K562 (cell line): ENCODE measurements at regions not wholly inside any gene's neighbourhood (a gene's known extent, or its start where the extent isn't known, plus 50 kb on each side); places are given as distances from the start of the nearest gene placed in this dataset.
A peak's percentile ranks its signal among the peaks of the same experiment; 100 is the strongest.

ENCODE experiments used
- ATAC-seq: fragments of 200-7000 bp; cut with Tn5 transposase; 3 replicates; pipeline ENCODE4 v1.9.1; 2020; ENCODE audit warnings: moderate library complexity
- BruUV-seq: library from RNA; stranded (reverse); fragments of 400-500 nt; replicated peaks from 2 replicates; lab custom pipeline; 2021; lab: Mats Ljungman, UMichigan
- CTCF ChIA-PET: fragments of 300-600 bp; formaldehyde crosslinking; extraction: SDS; loops from one replicate; lab custom pipeline; 2021; ENCODE audit warnings: low intra/inter-chr PET ratio; lab: Yijun Ruan, JAX
- POLR2A ChIA-PET: fragments of 300-600, 350-650 bp; sonication (Branson Sonifier 250); formaldehyde crosslinking; extraction: SDS; loops from one replicate; lab custom pipeline; 2021; ENCODE audit warnings: antibody characterized with exemption, inconsistent platforms; lab: Yijun Ruan, JAX
- DNase-seq, 4 experiments: peaks; one replicate each; pipeline versions ENCODE4 v3.0.0 to v3.0.0-alpha.2; 2011 to 2018; ENCODE audit warnings: low spot score in 3 of 4, mixed read lengths in 3 of 4; ENCODE audit errors: extremely low read depth in 1 of 4
- FAIRE-seq: peaks from 2 replicates; lab custom pipeline; 2011; peaks lifted over from hg19 to GRCh38; lab: Jason Lieb, UNC
- H2AFZ ChIP-seq: 2 replicates; pipeline ENCODE4 v1.6.0; 2011; ENCODE audit warnings: low read depth, low read length, control low read depth, inconsistent platforms
- H3K27ac ChIP-seq: fragments of 200-600 bp; 3 replicates; pipeline ENCODE4 v1.8.0; 2011; ENCODE audit warnings: low read depth, mild to moderate bottlenecking, control low read depth, inconsistent platforms, low read length, moderate library complexity, mixed read lengths; ENCODE audit errors: extremely low read depth
- H3K27me3 ChIP-seq, 2 experiments: fragments of 300-600 bp in 1 of 2; 2 replicates in 1 of 2; 3 replicates in 1 of 2; pipeline versions ENCODE4 v1.6.0 to v1.8.0; 2011; ENCODE audit warnings: inconsistent platforms in 2 of 2, low read length in 2 of 2, mild to moderate bottlenecking in 1 of 2, mixed read lengths in 1 of 2, moderate library complexity in 1 of 2; ENCODE audit not compliant: control insufficient read depth in 2 of 2, insufficient read depth in 2 of 2
- H3K36me3 ChIP-seq: fragments of 300-600 bp; 3 replicates; pipeline ENCODE4 v1.8.0; 2011; ENCODE audit warnings: mild to moderate bottlenecking, low read length, inconsistent platforms; ENCODE audit not compliant: control insufficient read depth, insufficient read depth
- H3K4me1 ChIP-seq, 2 experiments: fragments of 200-600 bp in 1 of 2; replicated peaks in 1 of 2; 2 replicates in 1 of 2; 3 replicates in 1 of 2; pipeline versions ENCODE4 v1.5.1 to v1.8.0; 2011; ENCODE audit warnings: inconsistent platforms in 2 of 2, low read length in 2 of 2, mild to moderate bottlenecking in 1 of 2, mixed read lengths in 1 of 2, moderate library complexity in 1 of 2; ENCODE audit not compliant: control insufficient read depth in 2 of 2, insufficient read depth in 2 of 2
- H3K4me2 ChIP-seq: 2 replicates; pipeline ENCODE4 v1.6.1; 2011; ENCODE audit warnings: low read length, control low read depth, inconsistent platforms, mixed read lengths; ENCODE audit not compliant: insufficient read depth
- H3K4me3 ChIP-seq: fragments of 200-600 bp; sonication (generic), shearing (Covaris generic); 2 replicates; pipeline ENCODE4 v1.5.1; 2016; ENCODE audit warnings: control low read depth, inconsistent platforms
- H3K79me2 ChIP-seq: fragments of 200-600 bp; 3 replicates; pipeline ENCODE4 v1.8.0; 2011; ENCODE audit warnings: low read length, inconsistent platforms; ENCODE audit not compliant: control insufficient read depth, insufficient read depth
- H3K9ac ChIP-seq, 2 experiments: 2 replicates each; pipeline versions ENCODE4 v1.6.0 to v1.6.1; 2011; ENCODE audit warnings: low read depth in 2 of 2, low read length in 2 of 2, control low read depth in 1 of 2, inconsistent platforms in 1 of 2, mild to moderate bottlenecking in 1 of 2, mixed read lengths in 1 of 2; ENCODE audit not compliant: insufficient read depth in 1 of 2
- H3K9me1 ChIP-seq: one replicate; pipeline ENCODE4 v1.6.0; 2011; ENCODE audit warnings: inconsistent platforms, mild to moderate bottlenecking, low read length, moderate library complexity; ENCODE audit not compliant: control insufficient read depth, insufficient read depth
- H3K9me3 ChIP-seq: replicated peaks from 2 replicates; pipeline ENCODE4 v1.5.1; 2011; ENCODE audit warnings: low read depth, low read length, inconsistent platforms; ENCODE audit not compliant: control insufficient read depth, insufficient read depth
- H4K20me1 ChIP-seq: replicated peaks from 2 replicates; pipeline ENCODE4 v1.6.1; 2011; ENCODE audit warnings: low read length, inconsistent platforms, mixed read lengths; ENCODE audit not compliant: control insufficient read depth, insufficient read depth
- FOXK1 ChIP-seq: sonication (generic); formaldehyde crosslinking; IDR thresholded peaks from 2 replicates; pipeline ENCODE4 v1.8.0; 2022; ENCODE audit warnings: missing genetic modification reagents, mild to moderate bottlenecking, borderline replicate concordance
- GTF2E2 ChIP-seq: fragments of 200-800 bp; sonication (Bioruptor generic); IDR thresholded peaks from 2 replicates; pipeline ENCODE4 v1.6.1; 2016; ENCODE audit warnings: missing genetic modification characterization, missing compliant biosample characterization
- HNRNPLL ChIP-seq: fragments of 200-400 bp; formaldehyde crosslinking; IDR thresholded peaks from 2 replicates; pipeline ENCODE4 v1.6.1; 2017; ENCODE audit warnings: low read length, low read depth, mild to moderate bottlenecking; ENCODE audit not compliant: poor library complexity, severe bottlenecking
- L3MBTL2 ChIP-seq: fragments of 450-650 bp; IDR thresholded peaks from 2 replicates; pipeline ENCODE4 v1.6.1; 2016; ENCODE audit warnings: mild to moderate bottlenecking, moderate library complexity
- SPI1 ChIP-seq: IDR thresholded peaks from 2 replicates; pipeline ENCODE4 v1.6.1; 2011; ENCODE audit warnings: low read depth, low read length, control low read depth, borderline replicate concordance
- ZFX ChIP-seq: sonication (generic); formaldehyde crosslinking; IDR thresholded peaks from 2 replicates; pipeline ENCODE4 v1.8.0; 2022; ENCODE audit warnings: mild to moderate bottlenecking, missing genetic modification reagents, moderate library complexity
- WGBS: fragments of 100-300 bp; shearing (Covaris generic); methylation state at CpG from one replicate; pipeline ENCODE4 v1.1.6; 2016; ENCODE audit warnings: low coverage, mixed read lengths; ENCODE audit not compliant: insufficient coverage; ENCODE audit errors: missing lambda C conversion rate; 5-methylcytosine and 5-hydroxymethylcytosine counted together
- in situ Hi-C: fragments of 300-500 bp; cut with MboI; formaldehyde crosslinking; loops from 4 replicates; pipeline ENCODE4 v1.15.0; 2018; ENCODE audit warnings: inconsistent platforms, mixed read lengths
- intact Hi-C: fragments of 100-400 bp; cut with micrococcal nuclease; formaldehyde crosslinking; loops from 2 replicates; pipeline ENCODE4 v1.14.2; 2022
- TF ChIP-seq, protein P1 (sequence below), 2 experiments: fragments of 450-650 bp in 1 of 2; sonication (generic) in 1 of 2; formaldehyde crosslinking in 1 of 2; IDR thresholded peaks; 2 replicates each; pipeline versions ENCODE4 v1.7.1 to v1.9.0; 2016 to 2022; ENCODE audit warnings: inconsistent platforms in 1 of 2, mild to moderate bottlenecking in 1 of 2, missing genetic modification reagents in 1 of 2
- TF ChIP-seq, protein P2 (sequence below), 2 experiments: fragments of 200-800 bp in 1 of 2; sonication (Bioruptor generic) in 1 of 2; sonication (generic) in 1 of 2; formaldehyde crosslinking in 1 of 2; IDR thresholded peaks in 1 of 2; conservative IDR thresholded peaks in 1 of 2; 2 replicates each; pipeline versions ENCODE4 v1.5.0 to v1.6.1; 2016 to 2020; ENCODE audit warnings: missing compliant biosample characterization in 1 of 2, missing genetic modification characterization in 1 of 2, missing genetic modification reagents in 1 of 2

DNA sequence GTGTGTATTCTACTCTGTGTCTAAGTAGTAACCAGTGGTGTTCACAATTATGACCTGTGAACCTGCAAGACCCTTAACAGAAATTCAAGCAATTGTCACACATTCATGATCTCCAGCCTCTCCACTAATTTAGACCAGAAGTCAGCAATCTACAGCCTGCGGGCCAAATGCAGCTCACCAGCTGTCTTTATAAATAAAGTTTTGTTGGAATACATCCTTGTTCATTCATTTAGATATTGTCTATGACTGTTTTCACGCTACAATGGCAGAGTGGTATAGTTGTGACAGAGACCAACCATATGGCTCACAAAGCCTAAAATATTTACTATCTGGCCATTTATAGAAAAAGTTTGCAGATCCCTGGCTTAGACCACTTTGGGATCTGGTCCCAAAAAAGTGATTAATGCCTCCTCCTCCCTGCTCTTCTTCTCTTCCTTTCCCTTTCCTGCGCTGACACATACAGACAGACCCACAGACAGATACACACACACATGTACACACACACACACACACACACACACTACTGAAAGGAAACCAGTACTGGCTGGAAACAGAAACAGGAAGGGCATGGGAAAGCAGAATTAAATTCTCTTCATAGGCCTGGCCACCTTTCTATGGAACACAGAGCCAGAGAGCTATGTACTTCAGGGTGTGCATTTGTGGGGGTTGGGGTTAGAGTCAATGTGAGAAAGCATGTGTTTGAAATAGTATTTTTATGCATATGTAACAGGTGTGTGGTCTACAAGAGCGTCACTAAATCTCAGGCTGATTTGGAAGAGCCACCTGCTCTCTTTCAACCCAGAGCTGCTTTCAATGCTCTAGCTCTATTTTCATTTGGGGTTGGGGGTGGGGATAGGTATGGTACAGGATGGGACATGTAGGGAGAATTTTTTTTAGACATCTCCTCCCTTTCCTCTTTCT, 49.7 kb upstream of the TMEM164 start:
- H3K4me2 ChIP-seq = no peak overlapping the region; the same call in 1 of the 2 replicates
- no peaks in the 10 kb centered on the region for H3K79me2 ChIP-seq
- H3K4me1 ChIP-seq = peaks cover 0 to 43% of the 10 kb centered on the region in 2 experiments; a peak in 4 of 5 replicates
- peak overlapping the region; percentile 5; the same call in 2 of the 3 replicates for H3K27ac ChIP-seq
- no peaks in the 10 kb centered on the region for H3K9me1 ChIP-seq
- FAIRE-seq = no peak
- 77% methylated on average over 3 of the region's 4 CpGs for WGBS
- peak; percentile 53 for ATAC-seq
- DNase-seq = no peak
- in situ Hi-C loops (no loop called here), intact Hi-C loops (no loop called here)
- no peaks in the 10 kb centered on the region for H3K27me3 ChIP-seq
- H3K9me3 ChIP-seq = no peaks in the 10 kb centered on the region
- H4K20me1 ChIP-seq = no peaks in the 10 kb centered on the region
- CTCF ChIA-PET = no interaction called here
- POLR2A ChIA-PET = interaction anchor here (0.6 to 1.2 kb wide), 4 partner anchors 8 to 27 kb away, joined by 3 to 4 read pairs (median 3); no protein-coding TSS in a partner anchor
- no peak overlapping the region for H3K9ac ChIP-seq
- H3K4me3 ChIP-seq = no peak overlapping the region
- BruUV-seq = no TSS peak
- peak overlapping the region; percentile 87 for H2AFZ ChIP-seq
- H3K36me3 ChIP-seq = no peaks in the 10 kb centered on the region
- TF ChIP-seq, protein P1, sequence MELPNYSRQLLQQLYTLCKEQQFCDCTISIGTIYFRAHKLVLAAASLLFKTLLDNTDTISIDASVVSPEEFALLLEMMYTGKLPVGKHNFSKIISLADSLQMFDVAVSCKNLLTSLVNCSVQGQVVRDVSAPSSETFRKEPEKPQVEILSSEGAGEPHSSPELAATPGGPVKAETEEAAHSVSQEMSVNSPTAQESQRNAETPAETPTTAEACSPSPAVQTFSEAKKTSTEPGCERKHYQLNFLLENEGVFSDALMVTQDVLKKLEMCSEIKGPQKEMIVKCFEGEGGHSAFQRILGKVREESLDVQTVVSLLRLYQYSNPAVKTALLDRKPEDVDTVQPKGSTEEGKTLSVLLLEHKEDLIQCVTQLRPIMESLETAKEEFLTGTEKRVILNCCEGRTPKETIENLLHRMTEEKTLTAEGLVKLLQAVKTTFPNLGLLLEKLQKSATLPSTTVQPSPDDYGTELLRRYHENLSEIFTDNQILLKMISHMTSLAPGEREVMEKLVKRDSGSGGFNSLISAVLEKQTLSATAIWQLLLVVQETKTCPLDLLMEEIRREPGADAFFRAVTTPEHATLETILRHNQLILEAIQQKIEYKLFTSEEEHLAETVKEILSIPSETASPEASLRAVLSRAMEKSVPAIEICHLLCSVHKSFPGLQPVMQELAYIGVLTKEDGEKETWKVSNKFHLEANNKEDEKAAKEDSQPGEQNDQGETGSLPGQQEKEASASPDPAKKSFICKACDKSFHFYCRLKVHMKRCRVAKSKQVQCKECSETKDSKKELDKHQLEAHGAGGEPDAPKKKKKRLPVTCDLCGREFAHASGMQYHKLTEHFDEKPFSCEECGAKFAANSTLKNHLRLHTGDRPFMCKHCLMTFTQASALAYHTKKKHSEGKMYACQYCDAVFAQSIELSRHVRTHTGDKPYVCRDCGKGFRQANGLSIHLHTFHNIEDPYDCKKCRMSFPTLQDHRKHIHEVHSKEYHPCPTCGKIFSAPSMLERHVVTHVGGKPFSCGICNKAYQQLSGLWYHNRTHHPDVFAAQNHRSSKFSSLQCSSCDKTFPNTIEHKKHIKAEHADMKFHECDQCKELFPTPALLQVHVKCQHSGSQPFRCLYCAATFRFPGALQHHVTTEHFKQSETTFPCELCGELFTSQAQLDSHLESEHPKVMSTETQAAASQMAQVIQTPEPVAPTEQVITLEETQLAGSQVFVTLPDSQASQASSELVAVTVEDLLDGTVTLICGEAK (IDR thresholded peaks at IDR 0.05) = peak; percentile 94
- TF ChIP-seq, protein P1 (CRISPR knock-in tag; IDR thresholded peaks at IDR 0.05) = peak; percentile 92
- TF ChIP-seq, protein P2, sequence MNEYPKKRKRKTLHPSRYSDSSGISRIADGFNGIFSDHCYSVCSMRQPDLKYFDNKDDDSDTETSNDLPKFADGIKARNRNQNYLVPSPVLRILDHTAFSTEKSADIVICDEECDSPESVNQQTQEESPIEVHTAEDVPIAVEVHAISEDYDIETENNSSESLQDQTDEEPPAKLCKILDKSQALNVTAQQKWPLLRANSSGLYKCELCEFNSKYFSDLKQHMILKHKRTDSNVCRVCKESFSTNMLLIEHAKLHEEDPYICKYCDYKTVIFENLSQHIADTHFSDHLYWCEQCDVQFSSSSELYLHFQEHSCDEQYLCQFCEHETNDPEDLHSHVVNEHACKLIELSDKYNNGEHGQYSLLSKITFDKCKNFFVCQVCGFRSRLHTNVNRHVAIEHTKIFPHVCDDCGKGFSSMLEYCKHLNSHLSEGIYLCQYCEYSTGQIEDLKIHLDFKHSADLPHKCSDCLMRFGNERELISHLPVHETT (CRISPR knock-in tag; conservative IDR thresholded peaks at IDR 0.05 in 1 of 2, IDR thresholded peaks at IDR 0.05 in 1 of 2) = 0 out of 4 replicates have a peak, but pooled peaks of 1 of the 2 experiments have one; percentile 24
- TF ChIP-seq ZFX (CRISPR knock-in tag) = peak; percentile 44
- TF ChIP-seq FOXK1 (CRISPR knock-in tag) = no peak
- peak; percentile 24; the same call in 1 of the 2 replicates for TF ChIP-seq SPI1
- TF ChIP-seq L3MBTL2 = no peak
- TF ChIP-seq GTF2E2 (tag) = no peak
- no peak for TF ChIP-seq HNRNPLL
